GM21576 (cell line): ENCODE measurements at regions not wholly inside any gene's neighbourhood (a gene's known extent, or its start where the extent isn't known, plus 50 kb on each side); places are given as distances from the start of the nearest gene placed in this dataset.
"Not testable (repeated sequence)": the region's sequence is repeated elsewhere in the genome, so short reads cannot be mapped to it uniquely, and the experiment has no call there.

Source experiments
- ATAC-seq: cut with Tn5 transposase; IDR thresholded peaks from one replicate; pipeline ENCODE4 v1.9.1; 2021; ENCODE audit warnings: mild to moderate bottlenecking, moderate library complexity; ENCODE audit not compliant: unreplicated experiment

DNA sequence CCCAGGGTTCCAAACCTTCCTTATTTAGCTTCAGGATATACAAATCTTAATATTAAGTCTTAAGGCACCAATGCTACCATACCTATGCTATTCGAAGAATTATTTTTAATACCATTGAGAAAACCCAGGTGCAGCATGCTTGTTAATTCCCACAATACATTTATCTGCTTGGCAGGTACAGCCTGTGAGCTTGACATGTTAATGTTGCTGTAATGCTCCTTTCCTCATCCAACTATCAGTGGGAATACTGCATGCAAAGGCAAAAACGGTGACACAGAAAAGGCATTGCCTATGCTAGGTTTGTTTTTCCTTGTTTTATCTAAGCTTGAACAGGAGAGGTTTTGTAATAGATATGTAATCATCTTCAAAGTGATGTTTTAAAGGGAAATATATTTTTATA, 135.7 kb upstream of the COX7C start:
- ATAC-seq, result no peak

DNA sequence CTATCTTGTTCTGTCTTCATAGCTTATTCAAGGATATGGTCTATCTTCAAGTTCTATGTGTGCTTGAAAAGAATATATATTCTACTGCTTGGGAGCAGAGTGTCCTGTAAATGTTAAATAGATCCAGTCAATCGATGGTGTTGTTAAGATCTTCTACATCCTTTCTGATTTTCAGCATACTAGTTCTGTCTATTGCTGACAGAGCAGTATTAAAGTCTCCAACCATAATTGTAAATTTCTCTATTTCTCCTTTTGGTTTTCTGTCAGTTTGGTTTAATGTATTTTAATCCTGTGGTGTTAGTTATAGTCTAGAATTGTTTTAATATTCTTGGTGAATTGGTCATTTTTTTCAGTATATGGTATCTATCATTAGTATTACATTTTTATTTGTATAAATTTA, 124.0 kb upstream of the COX7C start:
- no peak for ATAC-seq

DNA sequence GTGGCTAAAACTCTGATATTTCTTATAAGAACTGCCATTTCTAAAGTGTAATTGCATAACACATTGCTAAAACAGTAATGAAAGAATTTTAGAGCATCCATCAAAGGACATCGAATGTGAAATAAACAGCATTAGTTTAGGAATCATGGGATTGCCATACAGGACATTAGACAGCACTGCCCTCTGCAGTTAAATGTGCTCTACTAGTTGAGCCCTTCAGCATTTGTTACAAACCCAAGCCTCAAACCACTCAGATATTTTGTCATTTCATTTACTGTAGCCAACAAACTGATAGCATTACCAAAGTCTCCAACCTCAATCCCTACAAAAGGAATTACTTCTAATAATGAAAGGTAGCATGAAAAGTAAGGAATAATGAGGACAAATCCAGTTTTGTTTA, 116.8 kb upstream of the COX7C start:
- no peak for ATAC-seq

DNA sequence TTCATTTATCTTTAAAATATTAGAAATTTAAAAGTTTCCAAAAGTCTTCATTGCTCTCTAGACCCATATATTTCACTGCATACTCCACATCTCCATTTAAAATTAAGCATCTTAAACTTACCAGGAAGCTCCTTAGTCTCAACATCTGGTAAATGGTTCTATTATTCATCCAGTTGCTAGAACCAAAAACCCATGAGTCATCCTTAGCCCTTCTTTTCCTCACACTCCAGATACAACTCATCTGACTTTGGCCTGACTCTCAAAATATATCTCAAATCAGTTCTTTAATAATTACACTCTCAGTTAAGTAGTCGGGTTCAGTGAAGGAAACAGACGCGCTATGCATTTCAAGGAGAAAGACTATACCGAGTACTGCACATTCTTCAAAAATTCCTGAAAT, 110.2 kb upstream of the COX7C start:
- no peak for ATAC-seq

DNA sequence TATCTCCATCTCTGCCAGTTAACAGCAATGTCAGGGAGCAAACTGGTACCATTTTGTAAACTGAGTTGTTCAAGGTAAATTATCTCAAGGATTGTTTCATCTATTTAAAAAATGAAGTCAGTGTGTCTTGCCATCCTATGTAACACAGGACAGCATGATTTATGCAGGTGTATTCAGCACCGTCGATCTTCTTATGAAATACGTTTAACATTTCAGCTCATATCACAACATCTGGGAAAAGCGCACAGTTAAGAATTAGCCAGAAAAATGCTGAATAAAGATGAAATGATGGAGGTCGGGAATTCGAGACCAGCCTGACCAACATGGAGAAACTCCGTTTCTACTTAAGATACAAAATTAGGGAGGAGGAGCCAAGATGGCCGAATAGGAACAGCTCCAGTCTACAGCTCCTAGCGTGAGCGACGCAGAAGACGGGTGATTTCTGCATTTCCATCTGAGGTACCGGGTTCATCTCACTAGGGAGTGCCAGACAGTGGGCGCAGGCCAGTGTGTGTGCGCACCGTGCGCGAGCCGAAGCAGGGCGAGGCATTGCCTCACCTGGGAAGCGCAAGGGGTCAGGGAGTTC, 107.3 kb upstream of the COX7C start:
- not testable (repeated sequence) for ATAC-seq

DNA sequence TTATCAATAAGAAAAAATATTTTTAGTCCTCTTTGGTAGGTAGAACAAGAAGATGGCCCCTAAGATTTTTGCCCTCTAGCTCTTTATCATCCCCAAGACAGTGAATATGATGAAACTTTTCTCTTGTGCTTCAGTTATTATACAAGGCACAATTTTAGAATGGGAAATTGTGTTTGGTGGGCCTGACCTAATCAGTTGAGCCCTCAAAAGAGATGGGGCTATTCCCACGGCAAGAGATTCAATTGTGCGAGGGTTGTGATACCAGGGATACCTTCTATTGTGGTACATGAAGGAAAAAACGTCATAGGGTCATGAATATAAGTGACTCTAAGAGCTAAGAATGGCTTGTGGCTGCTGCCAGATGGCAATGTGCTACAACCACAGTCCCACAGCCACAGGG, 94.0 kb upstream of the COX7C start:
- no peak for ATAC-seq

DNA sequence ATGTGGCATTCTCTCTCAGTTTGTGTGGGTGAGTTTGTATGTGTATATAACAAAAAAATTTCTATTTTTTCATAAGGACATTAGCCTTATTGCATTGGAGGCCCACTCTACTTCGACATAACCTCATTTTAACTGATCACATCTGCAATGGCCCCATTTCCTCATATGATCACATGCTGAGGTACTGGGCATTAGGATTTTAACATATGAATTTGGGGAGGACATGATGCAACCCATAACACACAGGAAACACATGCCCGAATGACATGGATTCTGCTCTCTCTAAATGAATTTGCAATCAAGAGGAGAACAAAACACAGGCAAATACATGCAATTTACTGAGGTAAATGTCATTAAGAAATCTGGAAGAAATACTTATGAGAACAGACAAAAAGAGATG, 92.1 kb upstream of the COX7C start:
- ATAC-seq, result no peak

DNA sequence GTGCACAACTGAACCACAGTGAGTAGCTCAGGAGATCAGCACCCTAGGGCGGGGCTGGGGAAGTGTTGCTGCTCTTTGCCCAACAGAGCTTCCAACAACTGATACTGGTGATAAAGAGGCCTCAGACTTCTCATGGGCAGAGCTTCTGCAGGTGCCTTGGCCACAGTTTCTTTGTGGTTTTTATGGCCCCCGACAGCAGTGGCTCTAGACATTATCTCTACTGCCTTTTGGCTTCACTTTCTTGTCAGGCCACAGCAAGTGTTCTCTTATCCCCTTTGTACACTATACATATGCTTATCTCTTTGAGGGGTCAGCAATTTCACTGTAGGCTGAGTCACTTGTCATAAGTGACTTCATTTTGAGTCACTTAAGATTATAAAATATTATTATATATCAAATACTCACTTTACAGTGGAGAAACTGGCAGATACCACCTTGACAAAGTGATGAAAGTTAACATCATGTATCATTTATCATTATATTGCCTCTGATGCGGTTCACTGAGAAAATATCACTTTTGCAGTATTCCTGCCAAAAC, 90.9 kb upstream of the COX7C start:
- peak; percentile 64 for ATAC-seq

DNA sequence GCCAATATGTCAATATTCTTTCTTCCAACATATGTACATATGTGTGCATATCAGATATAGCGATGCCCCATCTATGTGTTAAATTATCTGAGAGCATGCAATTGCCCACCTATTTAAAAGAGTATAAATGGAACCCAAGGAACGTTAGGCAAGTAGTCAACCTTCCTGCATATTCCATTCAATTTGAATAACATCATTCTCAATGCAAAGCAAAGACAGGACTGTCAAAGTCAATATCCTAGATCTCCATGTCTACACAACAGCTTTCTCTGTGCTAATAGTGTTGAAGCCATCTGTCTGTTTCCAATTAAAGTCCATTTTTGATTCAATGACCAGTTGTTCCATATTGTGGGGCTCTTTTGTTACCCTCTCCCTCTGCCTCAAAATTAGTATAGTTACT, 85.3 kb upstream of the COX7C start:
- ATAC-seq, result no peak

DNA sequence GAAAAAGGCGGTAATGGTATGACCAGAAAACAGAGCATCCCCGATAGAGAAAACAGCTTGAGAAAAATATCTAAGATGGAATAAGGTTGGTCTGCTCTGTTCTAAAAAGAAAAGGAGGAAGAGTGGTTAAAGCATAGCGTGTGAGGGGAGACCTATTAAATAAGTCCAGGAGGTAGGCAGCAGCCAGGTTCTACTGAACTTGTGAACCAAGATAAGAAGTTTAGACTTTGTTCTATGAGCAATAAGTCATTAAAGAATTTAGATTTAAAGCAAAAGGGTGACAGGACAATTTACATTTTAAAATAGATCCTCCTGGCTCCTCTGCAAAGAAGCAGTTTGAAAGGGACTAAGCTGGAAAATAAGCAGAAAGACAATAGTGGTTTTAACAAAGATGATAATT, 81.3 kb upstream of the COX7C start:
- ATAC-seq, result no peak

DNA sequence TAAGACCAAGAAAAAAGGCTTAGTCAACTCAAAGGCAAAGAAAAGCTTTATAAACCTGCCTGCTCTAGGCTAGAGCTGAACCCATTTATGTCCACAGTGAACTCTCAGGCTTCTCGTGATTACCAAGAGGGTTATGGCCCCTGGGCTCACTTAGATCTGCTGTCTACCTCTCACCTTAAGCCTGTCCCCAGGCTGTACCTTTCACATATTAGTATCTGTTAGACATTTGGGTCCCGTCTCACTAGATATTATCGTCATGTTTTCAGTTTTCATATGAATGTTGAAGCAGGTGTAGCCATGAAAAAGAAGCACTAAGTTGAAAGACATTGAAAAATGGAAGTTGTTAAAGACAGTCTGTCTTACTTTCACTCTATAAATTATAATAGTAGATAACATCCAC, 75.2 kb upstream of the COX7C start:
- peak; percentile 71 for ATAC-seq

DNA sequence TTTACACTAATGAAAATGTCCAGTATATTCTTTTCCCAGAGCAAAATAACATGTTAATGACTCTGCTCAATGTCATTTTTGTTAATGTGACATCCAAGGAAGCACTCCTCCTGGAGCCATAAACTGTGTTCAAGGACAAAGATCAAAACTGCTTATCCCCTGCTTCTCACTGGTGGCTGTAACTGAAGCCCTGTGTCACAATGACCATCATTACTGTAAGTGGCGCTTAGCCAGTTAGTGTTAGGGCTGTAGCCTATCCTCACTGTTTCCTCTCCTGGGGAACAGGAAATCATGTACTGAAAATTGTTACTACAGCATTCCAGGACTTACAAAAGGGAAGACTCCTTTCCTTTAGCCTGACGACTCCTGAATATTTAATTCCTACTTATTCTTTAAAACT, 71.7 kb upstream of the COX7C start:
- ATAC-seq, result no peak

DNA sequence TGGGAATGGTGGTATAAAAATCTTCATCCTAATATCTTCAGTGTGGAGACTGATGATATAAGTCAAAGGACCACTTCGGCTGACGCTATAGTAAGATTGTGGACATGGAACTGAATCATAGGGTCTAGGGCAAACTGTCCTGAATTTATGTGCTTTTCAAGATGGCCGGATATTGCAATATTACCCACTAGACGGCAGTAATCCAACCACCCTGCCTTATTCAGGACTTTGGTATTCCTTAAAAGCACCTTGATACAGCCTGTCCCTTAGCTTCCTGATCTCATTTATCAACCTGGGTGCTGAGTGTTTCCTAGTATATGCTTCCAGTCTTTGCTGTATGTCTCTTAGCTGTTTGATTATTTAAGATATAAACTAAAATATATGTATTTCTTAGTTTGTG, 71.2 kb upstream of the COX7C start:
- ATAC-seq, result no peak

DNA sequence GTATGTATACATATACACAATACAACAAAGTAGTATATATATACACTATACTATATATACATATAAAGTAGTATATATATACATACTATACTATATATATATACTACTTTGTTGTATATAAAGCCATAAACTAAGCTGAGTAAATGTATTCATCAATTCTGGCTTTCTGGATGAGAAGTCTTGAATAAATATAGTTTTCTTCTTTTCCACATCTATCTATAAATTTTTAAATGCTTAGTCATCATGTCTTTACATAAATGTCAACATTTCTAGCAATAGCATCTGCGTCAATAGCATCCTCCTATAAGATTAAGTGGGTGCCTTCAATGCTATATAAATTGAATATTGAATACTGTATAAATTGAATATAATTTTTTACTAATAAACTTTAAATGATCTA, 63.1 kb upstream of the COX7C start:
- no peak for ATAC-seq

DNA sequence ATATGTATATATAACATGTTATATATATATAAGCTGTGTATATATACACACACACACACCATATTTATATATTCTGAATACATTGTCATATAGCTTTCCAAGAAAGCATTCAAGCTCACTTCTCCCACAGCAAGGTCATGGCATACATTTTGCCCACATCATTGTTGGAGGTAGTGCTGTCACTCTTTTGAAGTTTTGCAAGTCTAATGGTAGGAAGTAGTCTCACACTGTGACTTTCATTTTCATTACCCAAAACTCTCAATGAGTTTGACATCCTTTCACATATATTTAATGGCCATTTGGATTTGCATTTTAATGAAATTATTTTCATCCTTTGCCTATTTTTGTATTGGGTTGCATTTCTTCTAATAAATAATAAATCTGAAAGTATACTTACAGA, 59.8 kb upstream of the COX7C start:
- no peak for ATAC-seq

DNA sequence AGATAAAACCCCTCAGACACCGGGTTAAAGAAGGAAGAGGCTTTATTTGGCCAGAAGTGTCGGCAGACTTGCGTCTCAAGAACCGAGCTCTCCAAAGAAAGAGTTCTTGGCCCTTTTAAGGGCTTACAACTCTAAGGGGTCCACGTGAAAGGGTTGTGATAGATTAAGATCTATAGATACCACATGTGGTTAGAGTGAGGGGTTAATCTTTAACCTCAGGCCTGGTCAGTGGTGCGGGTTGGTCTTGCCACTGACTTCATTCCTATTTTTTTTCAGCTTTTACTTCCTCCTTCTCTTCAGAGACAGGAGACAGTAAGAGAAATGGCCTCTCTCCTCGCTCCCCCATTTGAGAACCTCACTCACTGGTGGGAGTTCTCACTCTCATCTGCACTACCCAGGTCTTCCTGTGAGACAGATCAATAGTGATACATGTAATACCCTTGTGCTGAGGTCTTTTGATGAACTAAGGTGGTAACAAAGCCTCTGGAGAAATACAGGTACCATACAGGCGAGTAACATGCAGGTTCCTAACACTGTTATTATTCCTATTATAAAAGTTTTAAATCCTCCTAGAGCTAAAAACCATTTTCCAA, 52.4 kb upstream of the COX7C start:
- peak; percentile 60 for ATAC-seq

DNA sequence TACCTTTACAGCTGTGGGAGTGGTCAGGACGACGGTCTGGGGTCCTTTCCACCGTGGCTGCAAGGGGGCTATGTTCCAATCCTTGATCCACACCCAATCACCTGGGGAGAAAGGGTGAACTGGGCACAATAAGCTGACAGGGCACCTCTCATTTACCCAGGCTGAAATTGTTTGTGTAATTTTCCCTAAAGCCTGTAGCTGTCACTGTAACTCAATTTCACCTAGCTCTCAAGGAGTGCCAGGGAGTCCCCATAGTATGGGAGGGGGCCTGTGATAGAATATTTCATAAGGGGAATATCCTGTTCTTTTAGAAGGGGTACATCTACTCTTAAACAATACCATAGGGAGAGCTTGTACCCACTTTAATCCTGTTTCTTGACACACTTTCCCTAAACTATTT, 51.7 kb upstream of the COX7C start:
- not testable (repeated sequence) for ATAC-seq
